Osteoblast (primary cell): ENCODE measurements at regions not wholly inside any gene's neighbourhood (a gene's known extent, or its start where the extent isn't known, plus 50 kb on each side); places are given as distances from the start of the nearest gene placed in this dataset.

Source experiments
- DNase-seq: peaks from one replicate; pipeline ENCODE4 v3.0.0; 2011; ENCODE audit warnings: low spot score, mixed read lengths; ENCODE audit not compliant: insufficient read length; ENCODE audit errors: missing footprints
- H2AFZ ChIP-seq: 2 replicates; pipeline ENCODE4 v1.6.0; 2011; ENCODE audit warnings: mild to moderate bottlenecking, low read length
- H3K27ac ChIP-seq: 2 replicates; pipeline ENCODE4 v1.5.1; 2011; ENCODE audit warnings: mild to moderate bottlenecking, low read depth, low read length, moderate library complexity
- H3K27me3 ChIP-seq: 2 replicates; pipeline ENCODE4 v1.6.0; 2012; ENCODE audit warnings: mild to moderate bottlenecking, control low read depth, inconsistent platforms, low read length, moderate library complexity; ENCODE audit not compliant: insufficient read depth
- H3K36me3 ChIP-seq: 2 replicates; pipeline ENCODE4 v1.5.1; 2011; ENCODE audit warnings: mild to moderate bottlenecking, low read length, control low read depth, moderate library complexity; ENCODE audit not compliant: insufficient read depth
- H3K4me1 ChIP-seq: 2 replicates; pipeline ENCODE4 v1.5.1; 2011; ENCODE audit warnings: mild to moderate bottlenecking, low read length, control low read depth, moderate library complexity; ENCODE audit not compliant: insufficient read depth
- H3K4me2 ChIP-seq: 2 replicates; pipeline ENCODE4 v1.6.0; 2011; ENCODE audit warnings: mild to moderate bottlenecking, low read length; ENCODE audit not compliant: insufficient read depth
- H3K4me3 ChIP-seq: fragments of 200-600 bp; sonication (generic); 3 replicates; pipeline ENCODE4 v1.5.1; 2012; ENCODE audit warnings: mild to moderate bottlenecking, low read length, inconsistent platforms; ENCODE audit not compliant: insufficient read depth
- H3K79me2 ChIP-seq: 2 replicates; pipeline ENCODE4 v1.6.0; 2012; ENCODE audit warnings: mild to moderate bottlenecking, low read length, control low read depth, inconsistent platforms; ENCODE audit not compliant: insufficient read depth
- H3K9me3 ChIP-seq: 2 replicates; pipeline ENCODE4 v1.5.1; 2011; ENCODE audit warnings: low read depth, low read length, control low read depth
- H4K20me1 ChIP-seq: 2 replicates; pipeline ENCODE4 v1.6.0; 2012; ENCODE audit warnings: mild to moderate bottlenecking, low read length, control low read depth; ENCODE audit not compliant: insufficient read depth
- CTCF ChIP-seq: IDR thresholded peaks from 2 replicates; pipeline ENCODE4 v1.5.1; 2011; ENCODE audit warnings: mild to moderate bottlenecking, low read depth, low read length, moderate library complexity; ENCODE audit errors: extremely low read depth

GRCh38 chr7:25536851-25537250 is 308.6 kb upstream of the NPVF start:
- H4K20me1 ChIP-seq, result no peaks in the 10 kb centered on the region
- H3K4me3 ChIP-seq, result no peak overlapping the region
- H2AFZ ChIP-seq, result no peak overlapping the region
- no peak overlapping the region for H3K27ac ChIP-seq
- no peak overlapping the region for H3K4me2 ChIP-seq
- H3K4me1 ChIP-seq, result no peaks in the 10 kb centered on the region
- H3K79me2 ChIP-seq, result no peaks in the 10 kb centered on the region
- no peak for TF ChIP-seq CTCF
- no peaks in the 10 kb centered on the region for H3K27me3 ChIP-seq
- DNase-seq, result no peak
- H3K9me3 ChIP-seq, result no peaks in the 10 kb centered on the region
- H3K36me3 ChIP-seq, result no peaks in the 10 kb centered on the region

GRCh38 chr7:25537662-25538375 is 309.5 kb upstream of the NPVF start:
- DNase-seq, result peak; percentile 68
- no peaks in the 10 kb centered on the region for H3K79me2 ChIP-seq
- no peaks in the 10 kb centered on the region for H3K36me3 ChIP-seq
- H3K27me3 ChIP-seq, result no peaks in the 10 kb centered on the region
- H4K20me1 ChIP-seq, result no peaks in the 10 kb centered on the region
- no peak for TF ChIP-seq CTCF
- no peak overlapping the region for H3K4me2 ChIP-seq
- no peaks in the 10 kb centered on the region for H3K4me1 ChIP-seq
- no peak overlapping the region for H3K4me3 ChIP-seq
- H2AFZ ChIP-seq, result no peak overlapping the region
- no peak overlapping the region for H3K27ac ChIP-seq
- no peaks in the 10 kb centered on the region for H3K9me3 ChIP-seq

- H4K20me1 ChIP-seq, result no peaks in the 10 kb centered on the region
- TF ChIP-seq CTCF, result no peak
- no peaks in the 10 kb centered on the region for H3K27me3 ChIP-seq
- DNase-seq, result no peak
- H2AFZ ChIP-seq, result no peak overlapping the region
- no peak overlapping the region for H3K4me2 ChIP-seq
- no peaks in the 10 kb centered on the region for H3K79me2 ChIP-seq
- H3K4me1 ChIP-seq, result no peaks in the 10 kb centered on the region
- no peaks in the 10 kb centered on the region for H3K9me3 ChIP-seq
- H3K27ac ChIP-seq, result no peak overlapping the region
- H3K4me3 ChIP-seq, result no peak overlapping the region
- no peaks in the 10 kb centered on the region for H3K36me3 ChIP-seq
Observed at GRCh38 chr7:25541094-25541821, 313.0 kb upstream of the NPVF start.

- H3K27me3 ChIP-seq, result no peaks in the 10 kb centered on the region
- no peak overlapping the region for H3K27ac ChIP-seq
- H3K4me3 ChIP-seq, result no peak overlapping the region
- H3K9me3 ChIP-seq, result no peaks in the 10 kb centered on the region
- H4K20me1 ChIP-seq, result no peaks in the 10 kb centered on the region
- H3K4me2 ChIP-seq, result no peak overlapping the region
- no peak for DNase-seq
- H3K4me1 ChIP-seq, result no peaks in the 10 kb centered on the region
- TF ChIP-seq CTCF, result no peak
- H2AFZ ChIP-seq, result no peak overlapping the region
- H3K36me3 ChIP-seq, result no peaks in the 10 kb centered on the region
- H3K79me2 ChIP-seq, result no peaks in the 10 kb centered on the region
Observed at GRCh38 chr7:25541877-25542276, 313.6 kb upstream of the NPVF start.
